ENCODE measurements at regions not wholly inside any gene's neighbourhood (a gene's known extent, or its start where the extent isn't known, plus 50 kb on each side); places are given as distances from the start of the nearest gene placed in this dataset.

GRCh38 chr2:217609952-217610351, 392.8 kb downstream of the TNS1 start:
- Histone ChIP-seq H3K4me2 (ENCODE audit: insufficient read depth, low read length, poor library complexity, severe bottlenecking) (no peak overlapping the region), H3K79me1 (ENCODE audit: low read depth, low read length) (no peaks in the 10 kb centered on the region), H2AK5ac (ENCODE audit: low read depth, low read length) (no peak overlapping the region), H2BK5ac (ENCODE audit: low read length) (peak overlapping the region; percentile 18), H3K4ac (ENCODE audit: low read length) (no peak overlapping the region), H4K91ac (ENCODE audit: low read depth, low read length, poor library complexity) (no peak overlapping the region), H3K14ac (ENCODE audit: low read length) (no peak overlapping the region), H3K36me3 (replicated peaks in 1 of 2; ENCODE audit: control insufficient read depth in 2 of 2, insufficient read depth in 2 of 2, low read length in 2 of 2) (no peaks in the 10 kb centered on the region), H3K23ac (ENCODE audit: low read depth, low read length, poor library complexity) (no peak overlapping the region), H3K18ac (ENCODE audit: low read length) (peak overlapping the region; percentile 2), H3K27ac (replicated peaks; ENCODE audit: low read length) (no peak overlapping the region), H2BK15ac (ENCODE audit: low read length) (no peak overlapping the region), H3K9me3 (replicated peaks in 1 of 2; ENCODE audit: control insufficient read depth in 2 of 2, insufficient read depth in 1 of 2, low read depth in 1 of 2, low read length in 2 of 2) (no peaks in the 10 kb centered on the region), H2BK12ac (ENCODE audit: low read length) (no peak overlapping the region), H2BK120ac (ENCODE audit: low read depth, low read length) (no peak overlapping the region), H3K27me3 (ENCODE audit: control insufficient read depth in 3 of 3, insufficient read depth in 3 of 3, low read depth in 1 of 3, low read length in 3 of 3) (no peaks in the 10 kb centered on the region), H4K8ac (ENCODE audit: low read depth, low read length) (no peak overlapping the region), H3K4me1 (ENCODE audit: control insufficient read depth in 2 of 2, insufficient read depth in 1 of 2, low read depth in 1 of 2, low read length in 2 of 2) (peaks cover 0 to 14% of the 10 kb centered on the region in 2 donors), H3K9ac (ENCODE audit: low read depth, low read length, poor library complexity) (no peak overlapping the region), H2AFZ (ENCODE audit: low read length) (no peak overlapping the region), H3K4me3 (ENCODE audit: low read length in 2 of 2) (no peak overlapping the region)
- WGBS, 2 donors (ENCODE audit: extremely low coverage in 2 of 2, insufficient read length in 2 of 2, insufficient replicate concordance in 1 of 2): no CpG with 5 or more reads among the region's 3 CpGs
- DNase-seq (ENCODE audit: low spot score): no peak

DNA sequence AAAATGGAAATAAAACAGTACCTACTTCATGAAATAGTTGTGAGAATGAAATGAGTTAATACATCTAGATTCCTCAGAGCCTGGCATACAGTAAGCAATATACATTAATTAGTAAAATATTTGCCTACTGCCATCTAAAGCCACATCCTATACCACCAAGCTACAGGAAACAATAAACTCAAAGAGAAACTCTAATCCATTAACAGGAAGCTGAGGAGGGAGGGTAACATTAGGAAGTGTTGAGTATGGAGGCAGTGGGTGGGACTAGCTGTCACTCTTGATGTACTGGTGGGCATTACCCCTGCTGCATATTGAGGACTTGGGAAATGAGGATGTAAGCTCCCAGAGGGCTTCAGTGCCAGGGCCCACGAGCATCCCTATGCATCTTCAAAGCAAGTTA, 396.5 kb downstream of the TNS1 start:
- Histone ChIP-seq H3K4ac (ENCODE audit: low read length) (no peak overlapping the region), H2AFZ (ENCODE audit: low read length) (no peak overlapping the region), H3K14ac (ENCODE audit: low read length) (no peak overlapping the region), H4K91ac (ENCODE audit: low read depth, low read length, poor library complexity) (no peak overlapping the region), H2BK5ac (ENCODE audit: low read length) (no peak overlapping the region), H3K18ac (ENCODE audit: low read length) (no peak overlapping the region), H3K4me2 (ENCODE audit: insufficient read depth, low read length, poor library complexity, severe bottlenecking) (no peak overlapping the region), H4K8ac (ENCODE audit: low read depth, low read length) (no peak overlapping the region), H3K27ac (replicated peaks; ENCODE audit: low read length) (no peak overlapping the region), H3K27me3 (ENCODE audit: control insufficient read depth in 3 of 3, insufficient read depth in 3 of 3, low read depth in 1 of 3, low read length in 3 of 3) (no peaks in the 10 kb centered on the region), H2BK12ac (ENCODE audit: low read length) (no peak overlapping the region), H3K9me3 (replicated peaks in 1 of 2; ENCODE audit: control insufficient read depth in 2 of 2, insufficient read depth in 1 of 2, low read depth in 1 of 2, low read length in 2 of 2) (no peaks in the 10 kb centered on the region), H3K23ac (ENCODE audit: low read depth, low read length, poor library complexity) (no peak overlapping the region), H3K4me1 (ENCODE audit: control insufficient read depth in 2 of 2, insufficient read depth in 1 of 2, low read depth in 1 of 2, low read length in 2 of 2) (peaks cover 0 to 14% of the 10 kb centered on the region in 2 donors), H3K79me1 (ENCODE audit: low read depth, low read length) (no peaks in the 10 kb centered on the region), H3K36me3 (replicated peaks in 1 of 2; ENCODE audit: control insufficient read depth in 2 of 2, insufficient read depth in 2 of 2, low read length in 2 of 2) (no peaks in the 10 kb centered on the region), H3K9ac (ENCODE audit: low read depth, low read length, poor library complexity) (no peak overlapping the region), H2AK5ac (ENCODE audit: low read depth, low read length) (no peak overlapping the region), H3K4me3 (ENCODE audit: low read length in 2 of 2) (no peak overlapping the region), H2BK15ac (ENCODE audit: low read length) (no peak overlapping the region), H2BK120ac (ENCODE audit: low read depth, low read length) (no peak overlapping the region)
- no CpG with 5 or more reads among the region's 1 CpG for WGBS, 2 donors (ENCODE audit: extremely low coverage in 2 of 2, insufficient read length in 2 of 2, insufficient replicate concordance in 1 of 2)
- no peak for DNase-seq (ENCODE audit: low spot score)

- peaks cover 0 to under 1% (median 0%) of the 10 kb centered on the region in 3 experiments for H3K27me3 ChIP-seq (ENCODE audit: control insufficient read depth in 3 of 3, insufficient read depth in 3 of 3, low read depth in 1 of 3, low read length in 3 of 3)
- H4K8ac ChIP-seq (ENCODE audit: low read depth, low read length): no peak overlapping the region
- no peaks in the 10 kb centered on the region for H3K36me3 ChIP-seq (replicated peaks in 1 of 2; ENCODE audit: control insufficient read depth in 2 of 2, insufficient read depth in 2 of 2, low read length in 2 of 2)
- H3K18ac ChIP-seq (ENCODE audit: low read length): no peak overlapping the region
- H2AK5ac ChIP-seq (ENCODE audit: low read depth, low read length): no peak overlapping the region
- no peaks in the 10 kb centered on the region for H3K79me1 ChIP-seq (ENCODE audit: low read depth, low read length)
- no peak overlapping the region for H3K4ac ChIP-seq (ENCODE audit: low read length)
- no peak overlapping the region for H3K27ac ChIP-seq (replicated peaks; ENCODE audit: low read length)
- no peak overlapping the region for H3K9ac ChIP-seq (ENCODE audit: low read depth, low read length, poor library complexity)
- no peak overlapping the region for H2BK120ac ChIP-seq (ENCODE audit: low read depth, low read length)
- no peak overlapping the region for H3K4me2 ChIP-seq (ENCODE audit: insufficient read depth, low read length, poor library complexity, severe bottlenecking)
- H2BK5ac ChIP-seq (ENCODE audit: low read length): no peak overlapping the region
- DNase-seq (ENCODE audit: low spot score): no peak
- no peak overlapping the region for H2AFZ ChIP-seq (ENCODE audit: low read length)
- H3K4me3 ChIP-seq (ENCODE audit: low read length in 2 of 2): no peak overlapping the region
- WGBS, 2 donors (ENCODE audit: extremely low coverage in 2 of 2, insufficient read length in 2 of 2, insufficient replicate concordance in 1 of 2): no CpG with 5 or more reads among the region's 9 CpGs
- H3K23ac ChIP-seq (ENCODE audit: low read depth, low read length, poor library complexity): no peak overlapping the region
- peaks cover 0 to 8% of the 10 kb centered on the region in 2 donors for H3K4me1 ChIP-seq (ENCODE audit: control insufficient read depth in 2 of 2, insufficient read depth in 1 of 2, low read depth in 1 of 2, low read length in 2 of 2)
- H2BK15ac ChIP-seq (ENCODE audit: low read length): no peak overlapping the region
- no peak overlapping the region for H2BK12ac ChIP-seq (ENCODE audit: low read length)
- no peak overlapping the region for H3K14ac ChIP-seq (ENCODE audit: low read length)
- H3K9me3 ChIP-seq (replicated peaks in 1 of 2; ENCODE audit: control insufficient read depth in 2 of 2, insufficient read depth in 1 of 2, low read depth in 1 of 2, low read length in 2 of 2): no peaks in the 10 kb centered on the region
- H4K91ac ChIP-seq (ENCODE audit: low read depth, low read length, poor library complexity): no peak overlapping the region
Measured at GRCh38 chr2:217604527-217605194, 398.1 kb downstream of the TNS1 start.

DNA sequence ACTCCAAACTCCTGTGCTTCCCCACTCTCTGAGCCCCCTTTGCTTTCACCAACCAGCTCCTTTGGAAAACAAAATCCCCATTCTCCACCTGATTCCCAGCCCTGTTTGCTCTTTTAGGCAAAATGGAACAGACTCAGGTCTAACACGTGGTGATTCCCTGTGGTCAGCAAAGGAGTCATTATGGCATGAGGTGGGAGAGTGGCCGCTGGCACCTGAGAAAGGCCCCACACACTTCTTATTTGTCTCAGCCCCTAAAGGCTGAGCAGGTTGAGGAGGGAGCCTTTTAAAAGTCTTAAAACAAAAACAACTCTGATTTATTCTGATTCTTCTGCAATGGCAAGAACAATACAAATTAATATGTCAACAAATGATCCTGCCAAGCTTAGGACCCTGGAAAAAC, 401.2 kb downstream of the TNS1 start:
- H3K4ac ChIP-seq (ENCODE audit: low read length): no peak overlapping the region
- no peak overlapping the region for H2BK120ac ChIP-seq (ENCODE audit: low read depth, low read length)
- H3K4me2 ChIP-seq (ENCODE audit: insufficient read depth, low read length, poor library complexity, severe bottlenecking): no peak overlapping the region
- H3K18ac ChIP-seq (ENCODE audit: low read length): no peak overlapping the region
- no peak overlapping the region for H3K4me3 ChIP-seq (ENCODE audit: low read length in 2 of 2)
- H3K79me1 ChIP-seq (ENCODE audit: low read depth, low read length): no peaks in the 10 kb centered on the region
- no peak overlapping the region for H2BK12ac ChIP-seq (ENCODE audit: low read length)
- H4K91ac ChIP-seq (ENCODE audit: low read depth, low read length, poor library complexity): no peak overlapping the region
- H3K27ac ChIP-seq (replicated peaks; ENCODE audit: low read length): no peak overlapping the region
- peaks cover 0 to 1% of the 10 kb centered on the region in 2 donors for H3K4me1 ChIP-seq (ENCODE audit: control insufficient read depth in 2 of 2, insufficient read depth in 1 of 2, low read depth in 1 of 2, low read length in 2 of 2)
- DNase-seq (ENCODE audit: low spot score): no peak
- H2AFZ ChIP-seq (ENCODE audit: low read length): no peak overlapping the region
- H4K8ac ChIP-seq (ENCODE audit: low read depth, low read length): no peak overlapping the region
- WGBS, 2 donors (ENCODE audit: extremely low coverage in 2 of 2, insufficient read length in 2 of 2, insufficient replicate concordance in 1 of 2): no CpG with 5 or more reads among the region's 2 CpGs
- H3K23ac ChIP-seq (ENCODE audit: low read depth, low read length, poor library complexity): no peak overlapping the region
- no peak overlapping the region for H3K9ac ChIP-seq (ENCODE audit: low read depth, low read length, poor library complexity)
- no peak overlapping the region for H2AK5ac ChIP-seq (ENCODE audit: low read depth, low read length)
- H3K9me3 ChIP-seq (replicated peaks in 1 of 2; ENCODE audit: control insufficient read depth in 2 of 2, insufficient read depth in 1 of 2, low read depth in 1 of 2, low read length in 2 of 2): no peaks in the 10 kb centered on the region
- no peak overlapping the region for H2BK5ac ChIP-seq (ENCODE audit: low read length)
- H3K27me3 ChIP-seq (ENCODE audit: control insufficient read depth in 3 of 3, insufficient read depth in 3 of 3, low read depth in 1 of 3, low read length in 3 of 3): peaks cover 0 to 3% (median 0%) of the 10 kb centered on the region in 3 experiments
- H3K14ac ChIP-seq (ENCODE audit: low read length): no peak overlapping the region
- no peak overlapping the region for H2BK15ac ChIP-seq (ENCODE audit: low read length)
- H3K36me3 ChIP-seq (replicated peaks in 1 of 2; ENCODE audit: control insufficient read depth in 2 of 2, insufficient read depth in 2 of 2, low read length in 2 of 2): no peaks in the 10 kb centered on the region

Data from neuronal stem cell (in vitro differentiated cells).